Lung (tissue), 11 donors: ENCODE measurements at regions not wholly inside any gene's neighbourhood (a gene's known extent, or its start where the extent isn't known, plus 50 kb on each side); places are given as distances from the start of the nearest gene placed in this dataset.

Source experiments
- ATAC-seq: fragments of 200-7000 bp; cut with Tn5 transposase; one replicate; pipeline ENCODE4 v1.9.1; 2020; ENCODE audit warnings: moderate number of reproducible peaks; ENCODE audit not compliant: insufficient read depth, low FRiP score
- DNase-seq, 3 donors: peaks; one replicate each; pipeline ENCODE4 v3.0.0-alpha.2; 2013 to 2017
- H3K27ac ChIP-seq, 2 donors: one replicate each; pipeline ENCODE4 v1.5.1; 2013; ENCODE audit warnings: mild to moderate bottlenecking in 2 of 2, moderate library complexity in 2 of 2, control low read depth in 1 of 2, inconsistent platforms in 1 of 2, low read depth in 1 of 2, low read length in 1 of 2
- H3K27me3 ChIP-seq, 3 donors: one replicate each; pipeline ENCODE4 v1.5.1; 2013; ENCODE audit warnings: low read length in 2 of 3; ENCODE audit not compliant: control insufficient read depth in 3 of 3, insufficient read depth in 3 of 3
- H3K36me3 ChIP-seq, 4 donors: one replicate each; pipeline ENCODE4 v1.5.1; 2013; ENCODE audit warnings: low read length in 4 of 4, mild to moderate bottlenecking in 1 of 4, moderate library complexity in 1 of 4; ENCODE audit not compliant: control insufficient read depth in 4 of 4, insufficient read depth in 4 of 4
- H3K4me1 ChIP-seq, 5 donors: one replicate each; pipeline ENCODE4 v1.5.1; 2013; ENCODE audit warnings: low read length in 5 of 5, mild to moderate bottlenecking in 2 of 5, moderate library complexity in 1 of 5; ENCODE audit not compliant: control insufficient read depth in 5 of 5, insufficient read depth in 5 of 5
- H3K4me3 ChIP-seq: one replicate; pipeline ENCODE4 v1.5.1; 2013; ENCODE audit warnings: mild to moderate bottlenecking, control low read depth, moderate library complexity
- H3K9ac ChIP-seq, 2 donors: one replicate each; pipeline ENCODE4 v1.5.1; 2013; ENCODE audit warnings: low read length in 2 of 2, control low read depth in 1 of 2; ENCODE audit not compliant: insufficient read depth in 1 of 2
- H3K9me3 ChIP-seq, 4 donors: one replicate each; pipeline ENCODE4 v1.5.1; 2013; ENCODE audit warnings: low read length in 3 of 4, mild to moderate bottlenecking in 1 of 4, moderate library complexity in 1 of 4; ENCODE audit not compliant: control insufficient read depth in 4 of 4, insufficient read depth in 3 of 4
- WGBS, 2 donors: extraction: QIAGEN DNeasy Blood & Tissue Kit; methylation state at CpG; one replicate each; pipeline ENCODE4 v1.1.7; 2013; 5-methylcytosine and 5-hydroxymethylcytosine counted together
- TF ChIP-seq, protein P1 (sequence below): IDR thresholded peaks from 2 replicates; pipeline ENCODE4 v1.5.1; 2012; ENCODE audit warnings: mild to moderate bottlenecking; ENCODE audit errors: control extremely low read depth, extremely low read depth
- donor health status: control.
- donor health status: control.
- donor health status: Bipolar disorder and iron deficiency.
- donor health status: healthy.
- donor health status: DM: yes; HTN: yes; CAD: no.

DNA sequence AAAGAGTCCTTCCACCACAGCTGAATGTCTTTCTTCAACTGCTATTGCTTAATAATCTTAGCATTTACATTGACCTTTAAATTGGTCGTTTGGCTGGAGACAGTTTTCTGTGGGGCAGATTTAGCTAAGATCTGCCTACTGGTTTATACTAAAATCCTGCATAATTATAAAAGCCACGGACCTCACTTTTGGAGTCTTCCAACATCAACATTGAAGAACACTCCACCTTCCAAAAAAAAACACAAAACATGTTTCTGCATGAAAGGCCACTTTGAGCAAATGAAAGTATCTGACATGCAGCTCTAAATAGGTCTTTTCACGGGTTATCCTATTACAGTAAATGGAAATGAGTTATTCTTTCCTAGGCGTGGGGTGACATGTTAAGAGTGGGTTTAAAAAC is 57.0 kb upstream of the KRR1 start:
- Histone ChIP-seq H3K4me3 (no peak overlapping the region), H3K9ac (no peak overlapping the region), H3K27me3 (no peaks in the 10 kb centered on the region), H3K4me1 (peaks cover 0 to 38% (median 10%) of the 10 kb centered on the region in 5 donors), H3K9me3 (peaks cover 0 to 2% (median under 1%) of the 10 kb centered on the region in 4 donors), H3K27ac (no peak overlapping the region), H3K36me3 (no peaks in the 10 kb centered on the region)
- DNase-seq: peak; percentile 20 to 90 (median 87)
- WGBS, 2 donors: 64 to 66% methylated on average over 4 of the region's 4 CpGs
- no peak for ATAC-seq
- TF ChIP-seq, protein P1, sequence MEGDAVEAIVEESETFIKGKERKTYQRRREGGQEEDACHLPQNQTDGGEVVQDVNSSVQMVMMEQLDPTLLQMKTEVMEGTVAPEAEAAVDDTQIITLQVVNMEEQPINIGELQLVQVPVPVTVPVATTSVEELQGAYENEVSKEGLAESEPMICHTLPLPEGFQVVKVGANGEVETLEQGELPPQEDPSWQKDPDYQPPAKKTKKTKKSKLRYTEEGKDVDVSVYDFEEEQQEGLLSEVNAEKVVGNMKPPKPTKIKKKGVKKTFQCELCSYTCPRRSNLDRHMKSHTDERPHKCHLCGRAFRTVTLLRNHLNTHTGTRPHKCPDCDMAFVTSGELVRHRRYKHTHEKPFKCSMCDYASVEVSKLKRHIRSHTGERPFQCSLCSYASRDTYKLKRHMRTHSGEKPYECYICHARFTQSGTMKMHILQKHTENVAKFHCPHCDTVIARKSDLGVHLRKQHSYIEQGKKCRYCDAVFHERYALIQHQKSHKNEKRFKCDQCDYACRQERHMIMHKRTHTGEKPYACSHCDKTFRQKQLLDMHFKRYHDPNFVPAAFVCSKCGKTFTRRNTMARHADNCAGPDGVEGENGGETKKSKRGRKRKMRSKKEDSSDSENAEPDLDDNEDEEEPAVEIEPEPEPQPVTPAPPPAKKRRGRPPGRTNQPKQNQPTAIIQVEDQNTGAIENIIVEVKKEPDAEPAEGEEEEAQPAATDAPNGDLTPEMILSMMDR: no peak

DNA sequence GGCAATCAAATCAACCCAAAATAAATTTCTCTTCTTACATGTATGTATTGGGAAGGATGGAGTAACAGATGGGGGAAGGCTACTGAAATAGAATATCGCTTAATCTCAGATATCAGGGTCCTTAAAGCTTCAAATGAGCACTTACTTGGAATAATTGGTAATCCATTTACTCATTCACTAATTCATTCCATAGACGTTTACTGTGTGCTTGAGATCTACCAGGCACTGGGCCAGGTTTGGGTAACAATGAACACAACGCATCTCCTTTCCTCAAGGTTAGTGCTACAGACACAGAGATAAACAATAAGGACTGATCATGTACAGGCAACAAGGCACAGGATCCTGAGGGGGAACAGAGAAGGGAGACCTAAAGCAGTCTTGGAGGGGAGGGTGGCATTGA is 54.4 kb upstream of the KRR1 start:
- Histone ChIP-seq H3K27ac (no peak overlapping the region), H3K9ac (no peak overlapping the region), H3K4me1 (peaks cover 0 to 34% (median 0%) of the 10 kb centered on the region in 5 donors), H3K27me3 (no peaks in the 10 kb centered on the region), H3K9me3 (peaks cover 0 to 2% (median 0%) of the 10 kb centered on the region in 4 donors), H3K4me3 (no peak overlapping the region), H3K36me3 (no peaks in the 10 kb centered on the region)
- no peak for ATAC-seq
- TF ChIP-seq, protein P1: no peak
- DNase-seq: no peak
- 78 to 90% methylated on average over 3 of the region's 3 CpGs for WGBS, 2 donors

DNA sequence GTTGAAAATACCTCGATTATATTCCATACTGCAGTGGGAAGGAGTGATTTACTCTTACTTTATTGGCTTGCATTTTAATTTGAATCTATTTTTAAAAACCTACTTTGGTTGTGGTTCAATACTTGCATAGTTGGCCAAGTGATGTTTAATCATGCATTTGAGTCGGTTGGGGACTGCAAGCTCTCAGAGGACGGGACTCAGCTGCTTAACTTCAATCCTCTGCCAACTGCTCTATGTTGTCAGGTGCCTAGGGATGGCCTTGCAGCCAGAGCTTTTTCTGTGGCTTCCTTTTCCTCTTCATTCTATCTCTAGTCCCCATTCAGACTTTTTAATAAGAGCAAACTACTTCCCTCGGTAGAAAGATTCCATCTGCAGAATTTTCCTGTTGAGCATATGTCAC is 53.4 kb upstream of the KRR1 start:
- WGBS, 2 donors: 74 to 79% methylated on average over 4 of the region's 4 CpGs
- peak overlapping the region in 1 of 2 donors; percentile 22 for H3K27ac ChIP-seq

More for the DNA sequence above, 53.4 kb upstream of the KRR1 start:
- Histone ChIP-seq H3K27me3 (no peaks in the 10 kb centered on the region), H3K9me3 (peaks cover 0 to 2% (median 0%) of the 10 kb centered on the region in 4 donors), H3K4me3 (no peak overlapping the region), H3K4me1 (peaks cover 0 to 35% (median 0%) of the 10 kb centered on the region in 5 donors), H3K36me3 (no peaks in the 10 kb centered on the region), H3K9ac (no peak overlapping the region)
- DNase-seq (no peak), ATAC-seq (no peak)
- TF ChIP-seq, protein P1: no peak
